DLD1 (cell line): ENCODE measurements at regions not wholly inside any gene's neighbourhood (a gene's known extent, or its start where the extent isn't known, plus 50 kb on each side); places are given as distances from the start of the nearest gene placed in this dataset.

Source experiments
- in situ Hi-C: cut with HindIII; loops from 2 replicates; pipeline ENCODE4 v1.10.0; 2017; ENCODE audit warnings: low sequenced_read_pairs

DNA sequence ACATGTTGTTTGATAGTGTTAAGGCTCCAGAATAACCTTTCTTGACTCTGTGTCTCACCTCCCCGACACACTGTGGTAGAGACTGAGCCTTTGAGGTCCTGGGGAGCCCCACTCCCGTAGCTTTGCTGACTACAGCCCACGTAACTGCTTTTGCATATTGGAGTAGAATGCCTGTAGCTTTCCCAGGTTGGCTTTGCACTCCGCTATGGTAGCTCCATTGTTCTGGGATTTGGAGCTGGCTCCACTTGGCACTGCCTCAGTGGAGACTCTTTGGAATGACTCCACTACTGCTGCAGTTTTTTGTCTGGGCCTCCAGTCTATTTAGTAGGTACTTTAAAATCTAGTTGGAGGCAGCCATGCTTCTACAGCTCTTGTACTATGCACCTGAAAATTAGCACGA, 56.2 kb upstream of the ANXA1 start:
- in situ Hi-C loops: loop anchor here (25.0 kb wide), 1 partner anchor 108 kb away; no protein-coding TSS in a partner anchor

DNA sequence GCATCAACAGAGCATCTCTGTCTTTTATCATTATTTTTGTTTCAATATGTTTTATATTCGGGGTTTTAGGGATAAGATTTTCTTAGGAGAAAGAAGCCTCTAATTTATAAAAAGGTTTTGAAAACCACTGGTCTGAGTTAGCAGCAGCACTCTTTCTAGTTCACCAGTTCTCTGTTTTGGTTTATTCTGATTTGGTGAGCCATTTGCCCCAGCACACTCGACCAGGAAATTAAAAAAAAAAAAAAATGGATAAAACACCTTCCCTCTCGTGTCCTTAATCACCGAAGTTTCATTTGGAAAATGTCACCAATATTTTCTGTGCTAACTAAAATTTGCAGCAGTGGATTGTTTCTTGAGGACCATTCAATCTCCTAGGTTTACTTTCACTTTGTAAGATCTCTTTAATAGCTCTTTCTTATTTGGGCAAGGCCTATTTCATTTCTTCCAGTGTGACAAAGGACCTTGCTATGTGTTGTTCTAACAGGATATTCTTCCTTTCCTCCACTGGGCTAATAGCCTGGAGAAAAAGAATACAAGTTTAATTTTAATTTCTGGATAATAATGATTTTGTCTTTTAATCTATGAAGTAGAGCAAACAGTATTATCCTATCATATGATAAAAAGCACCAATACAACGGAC, 57.8 kb upstream of the ANXA1 start:
- in situ Hi-C loops: loop anchor here (25.0 kb wide), 1 partner anchor 107 kb away; no protein-coding TSS in a partner anchor

DNA sequence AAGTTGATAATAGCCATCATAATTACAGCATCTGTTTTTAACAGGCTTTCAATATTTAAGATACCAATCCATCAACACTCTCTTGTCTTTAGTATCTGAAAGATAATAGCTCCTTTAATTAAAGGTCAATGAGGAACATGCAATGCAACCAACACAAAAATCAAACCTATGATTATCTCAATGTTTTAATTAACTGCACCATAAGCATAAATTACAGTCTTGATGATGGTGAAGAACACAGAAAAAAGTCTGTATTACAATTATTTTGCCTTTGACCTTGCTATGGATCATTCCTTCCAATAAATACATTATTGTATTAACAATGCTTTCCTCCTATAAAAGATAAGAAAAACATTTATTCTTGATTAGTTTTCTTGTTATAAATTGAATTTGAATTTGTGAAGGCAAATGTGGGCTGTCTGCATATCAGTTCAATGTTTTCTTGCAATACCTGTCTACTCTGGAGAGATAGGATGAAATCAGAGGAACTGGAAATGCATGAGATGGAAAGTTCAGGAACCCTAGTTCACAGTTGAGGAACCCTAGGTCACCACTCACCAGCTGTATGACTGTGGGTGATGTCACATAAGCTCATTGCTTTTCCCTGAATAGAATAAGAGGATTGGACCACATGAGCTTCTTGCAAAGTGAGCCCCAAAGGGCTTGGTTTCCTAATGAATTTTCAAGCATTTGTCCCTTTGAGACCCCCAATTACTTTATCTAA, 58.5 kb upstream of the ANXA1 start:
- in situ Hi-C loops: loop anchor here (25.0 kb wide), 1 partner anchor 106 kb away; no protein-coding TSS in a partner anchor

DNA sequence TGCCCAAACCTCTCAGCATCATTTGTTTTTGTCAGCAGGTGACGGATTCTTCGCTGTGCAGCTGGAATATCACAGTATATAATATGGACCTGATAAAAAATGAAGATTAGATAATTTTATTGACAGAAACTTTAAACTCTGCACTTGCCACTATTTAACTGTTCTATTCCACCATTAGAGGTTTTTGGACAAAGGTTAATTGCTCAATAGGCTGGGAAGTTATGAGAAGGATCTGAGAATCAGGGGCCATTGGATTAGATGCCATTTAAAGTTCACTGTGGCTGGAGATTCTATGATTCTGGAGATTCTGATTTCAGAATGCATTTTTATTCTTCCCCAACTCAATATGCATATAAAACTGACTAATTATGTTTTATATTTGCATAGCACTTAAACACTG, 59.8 kb upstream of the ANXA1 start:
- in situ Hi-C loops: loop anchor here (25.0 kb wide), 1 partner anchor 105 kb away; no protein-coding TSS in a partner anchor

GRCh38 chr9:73090214-73090613, 61.5 kb upstream of the ANXA1 start:
- in situ Hi-C loops: loop anchor here (25.0 kb wide), 1 partner anchor 103 kb away; no protein-coding TSS in a partner anchor

DNA sequence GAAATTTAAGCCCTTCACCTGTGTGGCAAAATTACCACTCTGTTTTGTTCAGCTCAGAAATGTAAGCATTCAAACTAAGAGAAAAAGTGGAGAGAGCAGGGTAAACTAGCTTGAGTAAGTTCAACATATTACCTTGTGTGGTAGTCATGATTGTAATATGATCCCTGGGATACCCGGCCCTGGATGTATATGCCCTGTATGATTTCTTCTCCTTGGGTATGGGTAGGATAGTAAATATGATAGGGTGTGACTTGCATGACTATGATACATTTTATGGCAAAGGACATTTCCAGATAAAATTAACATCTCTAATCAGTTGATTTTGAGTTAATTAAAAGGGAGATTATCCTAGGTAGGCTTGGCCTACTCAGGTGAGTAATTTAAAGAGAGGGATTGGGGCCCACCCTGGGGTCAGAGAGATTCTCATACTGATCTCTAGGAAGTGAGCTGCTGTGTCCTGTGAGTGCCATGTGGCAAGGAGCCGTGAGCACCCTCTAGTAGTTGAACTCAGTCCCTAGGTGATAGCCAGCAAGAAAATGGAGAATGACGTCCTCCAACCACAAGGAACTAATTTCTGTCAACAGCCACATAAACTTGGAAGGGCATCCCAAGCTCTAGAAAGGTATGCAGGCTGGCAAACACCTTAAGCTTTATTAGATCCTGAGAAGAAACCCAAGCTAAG, 62.2 kb upstream of the ANXA1 start:
- in situ Hi-C loops: loop anchor here (25.0 kb wide), 1 partner anchor 102 kb away; no protein-coding TSS in a partner anchor

- in situ Hi-C loops: loop anchor here (25.0 kb wide), 1 partner anchor 101 kb away; no protein-coding TSS in a partner anchor
These were observed 63.8 kb upstream of the ANXA1 start for GRCh38 chr9:73087876-73088275.

DNA sequence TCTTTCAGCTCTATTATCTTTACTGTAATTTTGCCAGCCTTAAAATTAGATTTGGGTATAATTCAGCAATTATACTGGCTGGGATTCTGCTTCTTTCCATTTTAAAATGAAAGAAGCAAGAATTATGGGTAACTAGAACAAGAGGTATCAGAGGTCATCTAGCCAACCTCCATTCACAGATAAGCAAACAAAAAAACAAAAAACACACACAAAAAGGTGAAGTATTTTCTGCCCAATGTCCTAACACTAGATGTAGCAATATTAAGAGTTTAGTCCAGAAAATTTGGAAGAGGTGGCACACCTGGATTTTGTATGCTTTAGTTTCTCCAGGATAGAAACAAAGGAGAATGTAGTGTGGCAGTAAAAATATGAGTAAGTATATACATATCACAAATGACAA, 68.1 kb upstream of the ANXA1 start:
- in situ Hi-C loops: loop anchor here (25.0 kb wide), 1 partner anchor 96 kb away; no protein-coding TSS in a partner anchor

- in situ Hi-C loops: loop anchor here (25.0 kb wide), 1 partner anchor 95 kb away; no protein-coding TSS in a partner anchor
These were observed 69.5 kb upstream of the ANXA1 start for GRCh38 chr9:73081979-73082657.

- in situ Hi-C loops: loop anchor here (25.0 kb wide), 1 partner anchor 93 kb away; no protein-coding TSS in a partner anchor
These were observed 71.5 kb upstream of the ANXA1 start for GRCh38 chr9:73080110-73080694.

DNA sequence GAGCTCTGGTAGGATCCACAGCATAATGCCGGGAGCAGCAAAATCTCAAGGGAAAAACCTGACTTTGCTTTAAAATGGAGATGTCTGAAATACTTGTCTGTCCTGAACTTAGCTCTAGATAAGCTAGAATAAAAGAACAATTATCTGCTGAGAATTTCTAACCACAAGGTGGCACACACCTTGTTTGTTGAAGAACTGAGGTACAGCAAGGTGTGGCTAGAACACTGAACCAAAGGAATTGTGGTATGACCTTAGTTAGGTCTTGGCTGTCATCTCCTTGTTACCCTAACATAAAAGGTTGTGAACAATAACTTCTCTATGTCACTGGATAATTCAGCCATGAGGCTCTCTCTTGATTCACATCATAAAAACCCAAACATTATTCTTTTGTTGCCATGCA, 72.3 kb upstream of the ANXA1 start:
- in situ Hi-C loops: loop anchor here (25.0 kb wide), 1 partner anchor 92 kb away; no protein-coding TSS in a partner anchor

DNA sequence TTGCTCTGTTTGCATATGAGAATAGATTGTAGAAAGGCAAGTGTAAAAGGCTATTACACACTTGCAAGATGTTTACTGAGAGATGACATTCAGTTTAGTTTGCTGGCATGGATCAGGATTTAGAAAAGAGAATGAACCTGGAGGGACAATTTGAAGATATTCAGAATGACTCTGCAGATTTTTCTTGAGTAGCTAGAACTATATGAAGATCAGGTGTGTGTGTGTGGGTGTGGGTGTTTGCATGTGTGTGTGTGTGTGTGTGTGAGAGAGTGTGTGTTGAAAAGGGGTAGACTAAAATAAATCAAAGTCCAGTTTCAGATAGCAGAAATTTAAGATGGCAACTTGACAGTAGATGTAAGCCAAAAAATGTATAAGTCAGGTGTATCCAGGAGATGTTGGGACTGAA, 74.0 kb upstream of the ANXA1 start:
- in situ Hi-C loops: loop anchor here (25.0 kb wide), 1 partner anchor 90 kb away; no protein-coding TSS in a partner anchor

GRCh38 chr9:73076970-73077369, 74.7 kb upstream of the ANXA1 start:
- in situ Hi-C loops: loop anchor here (25.0 kb wide), 1 partner anchor 90 kb away; no protein-coding TSS in a partner anchor

DNA sequence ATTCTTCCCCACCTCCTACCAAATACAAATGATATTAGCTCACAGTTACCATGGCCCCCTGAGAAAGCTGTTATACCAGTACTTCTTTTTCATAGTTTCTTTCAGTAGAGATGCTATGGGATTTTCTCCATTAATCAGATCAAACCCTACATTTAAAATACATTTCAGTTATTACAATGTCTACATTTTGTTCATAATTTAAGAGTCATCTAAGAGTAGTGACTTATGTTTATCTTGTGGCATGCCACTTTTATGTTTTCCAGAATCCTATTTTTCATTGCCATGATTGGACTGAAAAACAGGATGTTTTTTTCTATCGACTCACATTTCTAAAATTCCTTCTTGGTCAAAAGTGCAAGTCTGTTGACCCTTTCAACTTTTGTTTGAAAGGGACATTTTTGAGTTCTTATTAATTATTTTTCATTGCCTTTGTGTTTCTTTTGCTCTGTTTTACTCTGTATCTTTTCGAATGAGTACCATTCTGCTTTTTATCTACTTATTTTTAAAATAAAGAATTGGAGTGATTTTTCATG, 77.4 kb upstream of the ANXA1 start:
- in situ Hi-C loops: no loop called here

DNA sequence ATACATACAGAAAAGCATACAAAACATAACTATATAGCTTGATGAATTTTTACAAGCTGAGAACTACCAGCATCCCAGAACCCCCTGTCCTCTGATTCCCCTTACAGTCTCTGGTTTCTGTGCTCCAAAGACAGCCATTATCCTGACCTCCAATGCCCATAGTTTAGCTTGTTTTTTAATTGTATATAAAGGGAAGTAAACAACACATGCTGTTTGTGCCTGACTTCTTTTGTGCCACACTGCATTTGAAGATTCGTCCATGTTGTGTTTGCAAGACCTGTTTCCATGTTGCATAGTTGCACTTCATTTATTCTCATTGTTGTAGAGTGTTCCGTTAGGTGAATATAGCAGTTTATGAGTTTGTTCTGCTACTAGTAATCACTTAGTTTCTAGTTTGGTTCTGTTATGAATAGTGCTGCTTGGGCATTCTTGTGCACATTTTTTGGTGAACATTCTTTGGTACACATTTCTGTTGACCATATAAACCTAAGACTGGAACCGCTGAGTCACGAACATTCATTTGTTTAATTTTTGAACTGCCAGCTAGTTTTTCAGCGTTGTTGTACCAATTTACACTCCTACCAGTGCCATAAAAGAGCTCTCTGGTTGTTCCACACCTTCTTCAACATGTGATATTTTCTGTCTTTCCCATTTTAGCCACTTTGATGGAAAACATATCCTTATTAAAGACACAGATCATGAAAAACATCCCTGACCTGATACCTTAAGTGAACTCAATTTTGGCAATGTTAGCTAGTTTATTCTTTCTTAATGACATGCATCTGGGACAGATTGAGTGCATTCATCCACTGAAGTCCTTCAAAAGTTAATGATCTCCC, 78.1 kb upstream of the ANXA1 start:
- in situ Hi-C loops: no loop called here

GRCh38 chr9:73067074-73067473, 84.6 kb upstream of the ANXA1 start:
- in situ Hi-C loops: no loop called here

GRCh38 chr9:73065439-73065838, 86.2 kb upstream of the ANXA1 start:
- in situ Hi-C loops: no loop called here

- in situ Hi-C loops: no loop called here
These were observed 87.3 kb upstream of the ANXA1 start for GRCh38 chr9:73064315-73064714.

DNA sequence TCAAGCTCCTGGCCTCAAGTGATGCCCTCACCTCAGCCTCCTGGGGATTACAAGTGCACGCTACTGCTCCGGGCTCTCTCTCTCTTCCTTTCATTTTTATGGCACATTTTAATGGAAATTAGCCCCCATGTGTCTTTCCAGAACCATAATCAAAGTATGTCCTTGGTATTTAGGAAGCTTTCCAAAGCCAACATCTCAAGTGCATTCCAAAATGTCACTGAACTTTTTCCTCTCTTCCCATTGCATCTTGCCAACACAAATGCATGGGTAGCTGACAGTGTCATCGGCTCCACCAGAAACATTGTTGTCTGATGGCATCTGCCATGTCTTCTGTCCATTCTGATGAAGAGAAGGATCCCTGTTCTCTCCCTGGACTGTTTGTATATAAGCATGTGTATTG, 90.5 kb upstream of the ANXA1 start:
- in situ Hi-C loops: no loop called here
